22Rv1 (cell line): ENCODE measurements at regions not wholly inside any gene's neighbourhood (a gene's known extent, or its start where the extent isn't known, plus 50 kb on each side); places are given as distances from the start of the nearest gene placed in this dataset.

Source experiments
- ZFX ChIP-seq: fragments of 450-650 bp; IDR thresholded peaks from 2 replicates; pipeline ENCODE4 v1.6.1; 2017; ENCODE audit warnings: antibody characterized with exemption, borderline replicate concordance
- TF ChIP-seq, protein P1 (sequence below): fragments of 450-650 bp; IDR thresholded peaks from 2 replicates; pipeline ENCODE4 v1.5.1; 2017; ENCODE audit warnings: mild to moderate bottlenecking

- TF ChIP-seq, protein P1, sequence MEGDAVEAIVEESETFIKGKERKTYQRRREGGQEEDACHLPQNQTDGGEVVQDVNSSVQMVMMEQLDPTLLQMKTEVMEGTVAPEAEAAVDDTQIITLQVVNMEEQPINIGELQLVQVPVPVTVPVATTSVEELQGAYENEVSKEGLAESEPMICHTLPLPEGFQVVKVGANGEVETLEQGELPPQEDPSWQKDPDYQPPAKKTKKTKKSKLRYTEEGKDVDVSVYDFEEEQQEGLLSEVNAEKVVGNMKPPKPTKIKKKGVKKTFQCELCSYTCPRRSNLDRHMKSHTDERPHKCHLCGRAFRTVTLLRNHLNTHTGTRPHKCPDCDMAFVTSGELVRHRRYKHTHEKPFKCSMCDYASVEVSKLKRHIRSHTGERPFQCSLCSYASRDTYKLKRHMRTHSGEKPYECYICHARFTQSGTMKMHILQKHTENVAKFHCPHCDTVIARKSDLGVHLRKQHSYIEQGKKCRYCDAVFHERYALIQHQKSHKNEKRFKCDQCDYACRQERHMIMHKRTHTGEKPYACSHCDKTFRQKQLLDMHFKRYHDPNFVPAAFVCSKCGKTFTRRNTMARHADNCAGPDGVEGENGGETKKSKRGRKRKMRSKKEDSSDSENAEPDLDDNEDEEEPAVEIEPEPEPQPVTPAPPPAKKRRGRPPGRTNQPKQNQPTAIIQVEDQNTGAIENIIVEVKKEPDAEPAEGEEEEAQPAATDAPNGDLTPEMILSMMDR: no peak
- no peak for TF ChIP-seq ZFX
Observed at GRCh38 chr6:113643407-113643770, 213.8 kb upstream of the MARCKS start.
